Right atrium auricular region (tissue), 2 donors: ENCODE measurements at regions not wholly inside any gene's neighbourhood (a gene's known extent, or its start where the extent isn't known, plus 50 kb on each side); places are given as distances from the start of the nearest gene placed in this dataset.
"Not testable (repeated sequence)": the region's sequence is repeated elsewhere in the genome, so short reads cannot be mapped to it uniquely, and the experiment has no call there.

ENCODE experiments used
- DNase-seq: peaks from one replicate; pipeline ENCODE4 v3.0.0-alpha.2; 2019; ENCODE audit warnings: low spot score
- H3K27ac ChIP-seq, 2 donors: fragments of 200-600 bp; sonication (generic); 1 replicate in 1 of 2; 2 replicates in 1 of 2; pipeline ENCODE4 v1.5.1; 2016 to 2019
- H3K27me3 ChIP-seq, 2 donors: fragments of 200-600 bp; sonication (generic); one replicate each; pipeline versions ENCODE4 v1.5.1 to v1.6.0; 2017 to 2019
- H3K36me3 ChIP-seq: fragments of 200-600 bp; sonication (generic); one replicate; pipeline ENCODE4 v1.5.1; 2016
- H3K4me1 ChIP-seq, 2 donors: fragments of 200-600 bp; sonication (generic); one replicate each; pipeline versions ENCODE4 v1.5.1 to v1.6.0; 2017 to 2019
- H3K4me3 ChIP-seq, 2 donors: fragments of 200-600 bp; sonication (generic); 1 replicate in 1 of 2; 2 replicates in 1 of 2; pipeline ENCODE4 v1.5.1; 2017 to 2019; ENCODE audit warnings: mild to moderate bottlenecking in 1 of 2, moderate library complexity in 1 of 2
- H3K9me3 ChIP-seq, 2 donors: fragments of 200-600 bp; sonication (generic); one replicate each; pipeline ENCODE4 v1.5.1; 2019
- CTCF ChIP-seq, 2 donors: fragments of 200-600 bp; sonication (generic); IDR thresholded peaks; one replicate each; pipeline ENCODE4 v1.5.1; 2019; ENCODE audit warnings: antibody characterized with exemption in 2 of 2

GRCh38 chr2:142813830-142814829, 63.3 kb upstream of the KYNU start:
- no peaks in the 10 kb centered on the region for H3K27me3 ChIP-seq
- no peaks in the 10 kb centered on the region for H3K4me1 ChIP-seq
- no peak overlapping the region for H3K4me3 ChIP-seq
- H3K36me3 ChIP-seq = no peaks in the 10 kb centered on the region
- H3K27ac ChIP-seq = no peak overlapping the region
- TF ChIP-seq CTCF (IDR thresholded peaks at IDR 0.05) = no peak
- no peak for DNase-seq
- H3K9me3 ChIP-seq = no peaks in the 10 kb centered on the region

- H3K9me3 ChIP-seq, H3K4me3 ChIP-seq, H3K36me3 ChIP-seq, H3K27me3 ChIP-seq, DNase-seq, H3K4me1 ChIP-seq, H3K27ac ChIP-seq: not testable (repeated sequence)
These were observed 65.8 kb upstream of the KYNU start for GRCh38 chr2:142811644-142812043.

- Histone ChIP-seq H3K4me3 (no peak overlapping the region), H3K27me3 (no peaks in the 10 kb centered on the region), H3K9me3 (no peaks in the 10 kb centered on the region), H3K27ac (no peak overlapping the region), H3K36me3 (no peaks in the 10 kb centered on the region), H3K4me1 (no peaks in the 10 kb centered on the region)
- no peak for TF ChIP-seq CTCF (IDR thresholded peaks at IDR 0.05)
- no peak for DNase-seq
These were observed 72.2 kb upstream of the KYNU start for GRCh38 chr2:142805244-142805643.

GRCh38 chr2:142803158-142803557, 74.3 kb upstream of the KYNU start:
- DNase-seq = no peak
- Histone ChIP-seq H3K4me3 (no peak overlapping the region), H3K4me1 (no peaks in the 10 kb centered on the region), H3K27ac (no peak overlapping the region), H3K9me3 (no peaks in the 10 kb centered on the region), H3K36me3 (no peaks in the 10 kb centered on the region), H3K27me3 (no peaks in the 10 kb centered on the region)
- no peak for TF ChIP-seq CTCF (IDR thresholded peaks at IDR 0.05)

- no peak for TF ChIP-seq CTCF (IDR thresholded peaks at IDR 0.05)
- no peak for DNase-seq
- no peaks in the 10 kb centered on the region for H3K36me3 ChIP-seq
- H3K27ac ChIP-seq = no peak overlapping the region
- no peaks in the 10 kb centered on the region for H3K27me3 ChIP-seq
- peaks cover 0 to 4% of the 10 kb centered on the region in 2 donors for H3K9me3 ChIP-seq
- no peak overlapping the region for H3K4me3 ChIP-seq
- H3K4me1 ChIP-seq = no peaks in the 10 kb centered on the region
These were observed 80.9 kb upstream of the KYNU start for GRCh38 chr2:142796588-142796987.

GRCh38 chr2:142796161-142796560, 81.3 kb upstream of the KYNU start:
- no peaks in the 10 kb centered on the region for H3K4me1 ChIP-seq
- H3K36me3 ChIP-seq = no peaks in the 10 kb centered on the region
- TF ChIP-seq CTCF (IDR thresholded peaks at IDR 0.05) = no peak
- H3K9me3 ChIP-seq = peaks cover 0 to 4% of the 10 kb centered on the region in 2 donors
- no peak overlapping the region for H3K4me3 ChIP-seq
- H3K27me3 ChIP-seq = no peaks in the 10 kb centered on the region
- DNase-seq = no peak
- no peak overlapping the region for H3K27ac ChIP-seq
